AG04450 (cell line): ENCODE measurements at regions not wholly inside any gene's neighbourhood (a gene's known extent, or its start where the extent isn't known, plus 50 kb on each side); places are given as distances from the start of the nearest gene placed in this dataset.
A peak's percentile ranks its signal among the peaks of the same experiment; 100 is the strongest.

ENCODE experiments used
- CTCF ChIA-PET: fragments of 300-600, 350-600 bp; formaldehyde crosslinking; extraction: SDS; loops from one replicate; lab custom pipeline; 2022; ENCODE audit warnings: antibody characterized with exemption, inconsistent platforms; lab: Charles Lee
- POLR2A ChIA-PET: fragments of 350-600 bp; formaldehyde crosslinking; extraction: SDS; loops from one replicate; lab custom pipeline; 2021; ENCODE audit warnings: antibody characterized with exemption, inconsistent platforms; lab: Yijun Ruan, JAX
- DNase-seq: peaks from one replicate; pipeline ENCODE4 v3.0.0-alpha.2; 2011; ENCODE audit warnings: low read depth, low spot score
- H3K27ac ChIP-seq: one replicate; pipeline ENCODE4 v1.5.1; 2012; ENCODE audit warnings: low read depth, low read length, control low read depth
- H3K27me3 ChIP-seq: one replicate; pipeline ENCODE4 v1.6.0; 2012; ENCODE audit warnings: low read length; ENCODE audit not compliant: control insufficient read depth, insufficient read depth
- H3K4me3 ChIP-seq: 2 replicates; pipeline ENCODE4 v1.5.1; 2011; ENCODE audit warnings: mild to moderate bottlenecking, low read depth, low read length, control low read depth
- H3K9me3 ChIP-seq: 2 replicates; pipeline ENCODE4 v1.5.1; 2012; ENCODE audit warnings: low read length; ENCODE audit not compliant: control insufficient read depth, insufficient read depth
- TF ChIP-seq, protein P1 (sequence below): IDR thresholded peaks from 2 replicates; pipeline ENCODE4 v1.5.1; 2011; ENCODE audit warnings: low read depth, low read length, control low read depth, inconsistent platforms

DNA sequence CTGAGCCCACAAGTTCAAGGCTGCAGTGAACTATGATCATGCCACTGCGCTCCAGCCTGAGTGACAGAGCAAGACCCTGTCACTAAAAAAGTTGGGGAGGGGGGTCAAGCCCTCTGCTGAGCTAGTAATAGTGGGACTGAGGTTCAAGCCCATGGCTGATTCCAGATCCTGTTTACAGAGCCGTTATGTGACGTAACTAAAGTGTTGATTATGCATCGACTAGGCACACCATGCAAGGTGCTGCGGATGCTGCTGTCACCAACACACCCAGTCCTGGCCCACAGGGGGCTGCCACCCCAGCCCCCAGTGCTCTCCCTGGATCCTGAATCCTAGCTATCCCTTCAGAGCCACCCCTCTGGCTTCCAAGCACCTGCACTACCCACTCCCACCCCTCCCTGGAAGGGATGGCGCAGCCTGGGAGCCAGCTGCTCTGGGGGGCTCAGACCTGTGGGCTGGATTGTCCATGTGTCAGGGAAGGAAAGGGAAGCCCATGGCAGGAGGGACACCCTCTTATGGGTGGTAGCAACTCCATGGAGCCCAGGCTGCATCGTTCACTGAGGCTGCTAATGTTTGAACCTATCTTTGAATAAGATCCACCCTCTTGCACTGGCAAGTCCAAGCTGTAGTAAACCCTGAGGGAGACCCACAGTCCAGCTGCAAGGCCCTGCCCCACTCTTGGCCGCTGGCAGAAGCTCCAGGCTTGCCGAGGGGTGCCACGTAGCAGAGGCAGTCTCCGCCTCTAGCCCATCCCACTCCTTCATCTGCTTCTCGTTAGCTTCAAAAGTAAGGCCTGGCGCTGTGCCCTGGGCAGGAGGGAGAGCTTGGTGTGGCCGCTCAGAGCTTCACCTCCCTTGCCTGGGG, 95.0 kb downstream of the SNX5 start:
- peak; percentile 96 for DNase-seq
- Histone ChIP-seq H3K4me3 (peak overlapping the region; percentile 20), H3K27ac (peak overlapping the region; percentile 93), H3K9me3 (no peaks in the 10 kb centered on the region), H3K27me3 (no peaks in the 10 kb centered on the region)
- TF ChIP-seq, protein P1, sequence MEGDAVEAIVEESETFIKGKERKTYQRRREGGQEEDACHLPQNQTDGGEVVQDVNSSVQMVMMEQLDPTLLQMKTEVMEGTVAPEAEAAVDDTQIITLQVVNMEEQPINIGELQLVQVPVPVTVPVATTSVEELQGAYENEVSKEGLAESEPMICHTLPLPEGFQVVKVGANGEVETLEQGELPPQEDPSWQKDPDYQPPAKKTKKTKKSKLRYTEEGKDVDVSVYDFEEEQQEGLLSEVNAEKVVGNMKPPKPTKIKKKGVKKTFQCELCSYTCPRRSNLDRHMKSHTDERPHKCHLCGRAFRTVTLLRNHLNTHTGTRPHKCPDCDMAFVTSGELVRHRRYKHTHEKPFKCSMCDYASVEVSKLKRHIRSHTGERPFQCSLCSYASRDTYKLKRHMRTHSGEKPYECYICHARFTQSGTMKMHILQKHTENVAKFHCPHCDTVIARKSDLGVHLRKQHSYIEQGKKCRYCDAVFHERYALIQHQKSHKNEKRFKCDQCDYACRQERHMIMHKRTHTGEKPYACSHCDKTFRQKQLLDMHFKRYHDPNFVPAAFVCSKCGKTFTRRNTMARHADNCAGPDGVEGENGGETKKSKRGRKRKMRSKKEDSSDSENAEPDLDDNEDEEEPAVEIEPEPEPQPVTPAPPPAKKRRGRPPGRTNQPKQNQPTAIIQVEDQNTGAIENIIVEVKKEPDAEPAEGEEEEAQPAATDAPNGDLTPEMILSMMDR, result no peak
- ChIA-PET CTCF (interaction anchor here (0.6 to 1.5 kb wide), 6 partner anchors 11 to 369 kb away, joined by 3 to 6 read pairs (median 4); no protein-coding TSS in a partner anchor), POLR2A (interaction anchor here (0.5 to 3.2 kb wide), 13 partner anchors 10 to 192 kb away, joined by 3 to 53 read pairs (median 6); partner anchors contain the start of gene RRBP1)

DNA sequence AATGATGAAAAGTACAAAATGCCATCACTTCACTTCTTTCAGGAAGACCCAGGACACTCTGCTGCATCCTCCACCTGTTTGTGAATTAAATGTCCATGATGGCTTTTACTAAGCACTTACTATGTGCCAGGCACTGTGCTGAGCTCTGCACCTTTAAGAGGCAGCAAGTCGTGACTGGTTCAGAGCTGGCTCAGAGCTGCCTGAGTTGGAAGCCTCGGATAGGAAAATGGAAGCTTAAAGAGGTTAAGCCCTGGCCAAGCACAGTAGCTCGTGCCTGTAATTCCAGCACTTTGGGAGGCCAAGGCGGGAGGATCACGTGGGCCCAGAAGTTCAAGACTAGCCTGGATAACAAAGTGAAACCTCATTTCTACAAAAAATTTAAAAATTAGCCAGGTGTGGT, 95.6 kb downstream of the SNX5 start:
- TF ChIP-seq, protein P1, result no peak
- Histone ChIP-seq H3K27ac (peak overlapping the region; percentile 93), H3K9me3 (no peaks in the 10 kb centered on the region), H3K4me3 (no peak overlapping the region), H3K27me3 (no peaks in the 10 kb centered on the region)
- ChIA-PET CTCF (interaction anchor here (0.9 kb wide), 1 partner anchor 22 kb away, joined by 3 read pairs; no protein-coding TSS in a partner anchor), POLR2A (interaction anchor here (1.8 to 3.2 kb wide), 4 partner anchors 23 to 192 kb away, joined by 8 to 53 read pairs (median 15); partner anchors contain the start of gene RRBP1)
- DNase-seq, result no peak

DNA sequence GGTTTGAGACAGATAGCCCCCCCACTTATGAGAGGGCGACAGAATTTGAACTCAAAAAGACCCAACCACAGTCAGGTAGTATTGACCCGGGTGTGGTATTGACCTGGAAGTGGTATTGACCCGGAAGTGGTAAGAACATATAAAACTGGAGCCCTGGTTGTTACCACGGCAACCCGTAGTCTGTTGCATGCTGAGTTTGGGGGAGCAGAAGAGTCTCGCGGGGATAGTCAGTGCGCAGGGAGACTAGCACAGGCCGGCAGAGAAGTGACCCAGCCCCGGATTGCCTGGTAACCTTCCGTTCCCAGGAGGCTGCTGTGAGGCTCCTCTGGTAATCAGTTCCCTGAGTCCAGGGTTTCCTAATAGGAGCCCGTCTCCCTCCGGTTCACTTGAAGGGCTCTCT, 96.2 kb downstream of the SNX5 start:
- DNase-seq, result no peak
- CTCF ChIA-PET, result interaction anchor here (0.9 kb wide), 1 partner anchor 22 kb away, joined by 3 read pairs; no protein-coding TSS in a partner anchor
- POLR2A ChIA-PET, result no interaction called here
- H3K27ac ChIP-seq, result no peak overlapping the region
- H3K27me3 ChIP-seq, result no peaks in the 10 kb centered on the region
- H3K9me3 ChIP-seq, result no peaks in the 10 kb centered on the region
- TF ChIP-seq, protein P1, result no peak
- no peak overlapping the region for H3K4me3 ChIP-seq

DNA sequence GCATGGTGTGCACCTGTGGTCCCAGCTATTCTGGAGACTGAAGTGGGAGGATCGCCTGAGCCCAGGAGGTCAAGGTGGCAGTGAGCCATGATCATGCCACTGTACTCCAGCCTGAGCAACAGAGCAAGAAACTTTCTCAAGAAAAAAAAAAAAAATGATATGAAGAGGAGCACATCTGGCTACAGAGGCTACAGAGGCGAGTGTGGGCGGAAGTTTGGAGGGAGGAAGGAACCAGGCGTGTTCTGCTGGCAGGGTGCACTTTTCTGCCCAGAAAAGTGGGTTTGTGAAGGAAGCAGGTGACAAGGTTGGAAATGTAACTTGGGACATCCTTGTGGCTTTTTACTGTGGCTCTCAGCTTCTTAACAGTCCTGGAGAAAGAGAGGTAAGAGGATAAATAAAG, 96.7 kb downstream of the SNX5 start:
- no peak overlapping the region for H3K27ac ChIP-seq
- DNase-seq, result no peak
- CTCF ChIA-PET, result interaction anchor here (1.2 kb wide), 1 partner anchor 189 kb away, joined by 4 read pairs; no protein-coding TSS in a partner anchor
- H3K9me3 ChIP-seq, result no peaks in the 10 kb centered on the region
- no peak overlapping the region for H3K4me3 ChIP-seq
- TF ChIP-seq, protein P1, result no peak
- POLR2A ChIA-PET, result interaction anchor here (0.6 to 0.8 kb wide), 2 partner anchors 81 to 189 kb away, joined by 3 read pairs; no protein-coding TSS in a partner anchor
- H3K27me3 ChIP-seq, result no peaks in the 10 kb centered on the region
